Suprapubic skin (tissue), 4 donors: ENCODE measurements at regions not wholly inside any gene's neighbourhood (a gene's known extent, or its start where the extent isn't known, plus 50 kb on each side); places are given as distances from the start of the nearest gene placed in this dataset.

ENCODE experiments used
- DNase-seq, 2 donors: peaks; one replicate each; pipeline ENCODE4 v3.0.0-alpha.2; 2019; ENCODE audit warnings: low spot score in 2 of 2
- H3K27ac ChIP-seq: fragments of 200-600 bp; sonication (generic); one replicate; pipeline ENCODE4 v1.5.1; 2019
- H3K27me3 ChIP-seq: fragments of 200-600 bp; sonication (generic); one replicate; pipeline ENCODE4 v1.5.1; 2019
- H3K36me3 ChIP-seq: fragments of 200-600 bp; sonication (generic); one replicate; pipeline ENCODE4 v1.5.1; 2019
- H3K4me1 ChIP-seq: fragments of 200-600 bp; sonication (generic); one replicate; pipeline ENCODE4 v1.5.1; 2019
- H3K4me3 ChIP-seq: fragments of 200-600 bp; sonication (generic); one replicate; pipeline ENCODE4 v1.5.1; 2019; ENCODE audit warnings: mild to moderate bottlenecking
- H3K9me3 ChIP-seq: fragments of 200-600 bp; sonication (generic); one replicate; pipeline ENCODE4 v1.5.1; 2019
- EP300 ChIP-seq: sonication (generic); formaldehyde crosslinking; IDR thresholded peaks from one replicate; pipeline ENCODE4 v1.6.1; 2017; ENCODE audit warnings: antibody characterized with exemption
- POLR2A ChIP-seq, 2 donors: fragments of 450-650 bp; IDR thresholded peaks; one replicate each; pipeline ENCODE4 v1.6.1; 2017; ENCODE audit warnings: antibody characterized with exemption in 2 of 2, mild to moderate bottlenecking in 2 of 2, moderate library complexity in 2 of 2
- POLR2AphosphoS5 ChIP-seq, 3 donors: sonication (generic); formaldehyde crosslinking; IDR thresholded peaks; one replicate each; pipeline ENCODE4 v1.6.1; 2017; ENCODE audit warnings: antibody characterized with exemption in 3 of 3
- WGBS: methylation state at CpG from one replicate; pipeline ENCODE4 v1.1.5; 2018; 5-methylcytosine and 5-hydroxymethylcytosine counted together
- TF ChIP-seq, protein P1 (sequence below), 2 donors: fragments of 200-600 bp in 1 of 2; fragments of 450-650 bp in 1 of 2; sonication (generic) in 1 of 2; IDR thresholded peaks; one replicate each; pipeline ENCODE4 v1.5.1; 2016 to 2019; ENCODE audit warnings: antibody characterized with exemption in 2 of 2, mild to moderate bottlenecking in 1 of 2, moderate library complexity in 1 of 2

DNA sequence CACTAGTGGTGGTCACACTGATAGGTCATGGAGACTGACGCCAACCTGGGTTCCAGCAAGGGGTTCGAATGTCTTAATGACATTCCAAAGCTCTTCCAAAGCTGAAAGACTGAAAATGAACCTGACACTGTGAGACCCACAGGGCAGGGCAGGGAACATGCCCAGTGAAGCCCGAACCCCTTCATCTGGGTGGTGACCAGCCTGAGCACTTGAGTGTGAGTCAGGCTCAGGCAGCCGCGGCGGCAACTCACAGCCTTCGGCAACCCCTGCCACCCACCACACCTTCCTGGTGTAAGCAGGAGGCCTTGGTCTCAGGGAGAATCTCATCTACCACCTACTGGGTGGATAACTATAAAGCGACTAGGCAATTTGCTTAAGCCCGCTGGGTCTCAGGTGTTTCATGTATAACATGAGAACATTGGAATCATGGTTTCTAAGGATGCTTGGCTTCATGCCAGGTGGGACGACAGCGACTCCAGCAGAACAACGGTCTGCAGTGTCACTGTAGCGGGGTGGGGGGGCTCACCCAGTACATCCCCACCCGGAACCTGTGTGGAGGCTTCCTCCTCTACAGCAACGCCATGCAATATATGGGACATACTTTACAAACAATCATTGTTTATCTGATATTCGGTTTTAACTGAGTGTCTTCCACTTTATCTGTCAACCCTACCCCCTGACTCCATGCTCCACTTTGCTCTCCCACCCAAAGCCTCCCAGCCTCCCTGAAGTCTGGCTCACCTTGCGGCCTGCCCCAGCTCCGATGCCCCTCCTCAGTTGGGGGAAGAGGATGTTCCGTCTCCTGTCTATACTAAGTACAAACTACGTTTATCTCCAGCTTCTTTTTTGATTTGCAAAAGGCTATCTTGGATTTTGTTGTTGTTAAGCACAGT is 125.0 kb upstream of the MEF2A start:
- no peaks in the 10 kb centered on the region for H3K36me3 ChIP-seq
- H3K27me3 ChIP-seq = no peaks in the 10 kb centered on the region
- 74% methylated on average over 20 of the region's 20 CpGs for WGBS
- H3K27ac ChIP-seq = peak overlapping the region; percentile 83
- TF ChIP-seq POLR2A (IDR thresholded peaks at IDR 0.05) = no peak
- TF ChIP-seq POLR2AphosphoS5 (IDR thresholded peaks at IDR 0.05) = no peak
- TF ChIP-seq EP300 = no peak
- TF ChIP-seq, protein P1, sequence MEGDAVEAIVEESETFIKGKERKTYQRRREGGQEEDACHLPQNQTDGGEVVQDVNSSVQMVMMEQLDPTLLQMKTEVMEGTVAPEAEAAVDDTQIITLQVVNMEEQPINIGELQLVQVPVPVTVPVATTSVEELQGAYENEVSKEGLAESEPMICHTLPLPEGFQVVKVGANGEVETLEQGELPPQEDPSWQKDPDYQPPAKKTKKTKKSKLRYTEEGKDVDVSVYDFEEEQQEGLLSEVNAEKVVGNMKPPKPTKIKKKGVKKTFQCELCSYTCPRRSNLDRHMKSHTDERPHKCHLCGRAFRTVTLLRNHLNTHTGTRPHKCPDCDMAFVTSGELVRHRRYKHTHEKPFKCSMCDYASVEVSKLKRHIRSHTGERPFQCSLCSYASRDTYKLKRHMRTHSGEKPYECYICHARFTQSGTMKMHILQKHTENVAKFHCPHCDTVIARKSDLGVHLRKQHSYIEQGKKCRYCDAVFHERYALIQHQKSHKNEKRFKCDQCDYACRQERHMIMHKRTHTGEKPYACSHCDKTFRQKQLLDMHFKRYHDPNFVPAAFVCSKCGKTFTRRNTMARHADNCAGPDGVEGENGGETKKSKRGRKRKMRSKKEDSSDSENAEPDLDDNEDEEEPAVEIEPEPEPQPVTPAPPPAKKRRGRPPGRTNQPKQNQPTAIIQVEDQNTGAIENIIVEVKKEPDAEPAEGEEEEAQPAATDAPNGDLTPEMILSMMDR (IDR thresholded peaks at IDR 0.05) = no peak
- H3K4me3 ChIP-seq = no peak overlapping the region
- peak in 1 of 2 donors; percentile 67 for DNase-seq
- peaks cover 52% of the 10 kb centered on the region for H3K4me1 ChIP-seq
- no peaks in the 10 kb centered on the region for H3K9me3 ChIP-seq

DNA sequence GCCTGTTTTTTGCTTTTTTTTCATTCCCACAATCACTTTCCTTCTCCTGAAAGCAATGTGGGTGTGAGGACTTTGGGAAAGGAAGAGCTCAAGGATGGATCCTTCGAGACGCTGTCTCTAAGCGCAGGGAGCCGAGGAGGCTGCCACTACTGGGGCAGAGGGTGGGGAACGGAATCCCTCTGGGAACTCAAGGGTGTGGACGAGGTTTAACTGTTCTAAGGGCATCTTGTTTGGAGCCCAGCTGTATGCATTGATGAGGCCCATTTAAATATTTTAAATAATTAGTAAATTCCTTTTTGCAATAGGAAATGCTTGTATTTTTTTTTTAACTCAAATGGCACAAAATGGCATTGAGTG is 124.4 kb upstream of the MEF2A start:
- peaks cover 46% of the 10 kb centered on the region for H3K4me1 ChIP-seq
- TF ChIP-seq POLR2A (IDR thresholded peaks at IDR 0.05) (no peak), EP300 (no peak), POLR2AphosphoS5 (IDR thresholded peaks at IDR 0.05) (no peak)
- TF ChIP-seq, protein P1 (IDR thresholded peaks at IDR 0.05) = no peak
- DNase-seq = no peak
- H3K4me3 ChIP-seq = no peak overlapping the region
- no peaks in the 10 kb centered on the region for H3K36me3 ChIP-seq
- H3K27me3 ChIP-seq = no peaks in the 10 kb centered on the region
- 50% methylated on average over 6 of the region's 6 CpGs for WGBS
- peak overlapping the region; percentile 83 for H3K27ac ChIP-seq
- no peaks in the 10 kb centered on the region for H3K9me3 ChIP-seq

- H3K4me3 ChIP-seq = no peak overlapping the region
- WGBS = 48% methylated on average over 3 of the region's 3 CpGs
Observed at GRCh38 chr15:99441871-99442251, 123.9 kb upstream of the MEF2A start.

DNA sequence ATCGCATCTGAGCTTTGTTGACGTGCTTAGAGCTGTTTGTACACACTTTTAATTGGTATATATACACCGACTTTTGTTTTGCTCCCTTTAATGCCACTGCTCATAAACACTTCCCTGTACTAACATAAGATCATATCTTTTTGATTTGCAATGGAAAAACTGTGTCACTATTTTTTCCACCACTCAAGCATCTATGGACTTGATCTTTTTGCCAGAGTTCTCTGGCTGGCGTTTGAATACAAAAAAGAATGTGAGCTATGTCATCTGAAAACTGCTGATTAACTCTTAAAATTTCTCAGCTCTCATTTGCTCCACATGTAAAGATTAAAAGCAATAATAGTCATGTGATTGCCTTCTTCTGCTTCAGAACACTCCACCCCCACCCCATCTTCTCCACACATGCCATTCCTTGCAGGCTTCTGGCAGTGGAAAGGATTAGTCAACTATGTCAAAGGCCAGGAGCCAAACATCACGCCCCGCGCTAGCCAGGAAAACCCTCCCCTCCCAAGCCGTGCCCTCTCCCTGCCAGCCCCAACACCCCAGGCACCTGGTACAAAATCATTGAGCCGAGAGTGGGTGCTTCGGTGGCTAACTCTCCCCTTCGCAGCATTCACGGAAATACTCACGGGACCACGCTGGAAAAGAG is 123.4 kb upstream of the MEF2A start:
- DNase-seq = peak in 1 of 2 donors; percentile 87
- Histone ChIP-seq H3K36me3 (no peaks in the 10 kb centered on the region), H3K4me3 (peak overlapping the region; percentile 5), H3K4me1 (peaks cover 39% of the 10 kb centered on the region), H3K9me3 (no peaks in the 10 kb centered on the region), H3K27me3 (no peaks in the 10 kb centered on the region), H3K27ac (peak overlapping the region; percentile 83)
- TF ChIP-seq POLR2A (IDR thresholded peaks at IDR 0.05) = no peak
- peak in 2 of 3 donors; percentile 14 to 61 for TF ChIP-seq POLR2AphosphoS5 (IDR thresholded peaks at IDR 0.05)
- 12% methylated on average over 10 of the region's 14 CpGs for WGBS

More at GRCh38 chr15:99441871-99442251, 123.9 kb upstream of the MEF2A start:
- peaks cover 41% of the 10 kb centered on the region for H3K4me1 ChIP-seq
- H3K27me3 ChIP-seq = no peaks in the 10 kb centered on the region
- no peak for DNase-seq
- no peaks in the 10 kb centered on the region for H3K9me3 ChIP-seq
- no peaks in the 10 kb centered on the region for H3K36me3 ChIP-seq
- TF ChIP-seq, protein P1 (IDR thresholded peaks at IDR 0.05) = no peak
- TF ChIP-seq POLR2A (IDR thresholded peaks at IDR 0.05) = no peak
- no peak for TF ChIP-seq EP300
- TF ChIP-seq POLR2AphosphoS5 (IDR thresholded peaks at IDR 0.05) = no peak
- peak overlapping the region; percentile 83 for H3K27ac ChIP-seq

DNA sequence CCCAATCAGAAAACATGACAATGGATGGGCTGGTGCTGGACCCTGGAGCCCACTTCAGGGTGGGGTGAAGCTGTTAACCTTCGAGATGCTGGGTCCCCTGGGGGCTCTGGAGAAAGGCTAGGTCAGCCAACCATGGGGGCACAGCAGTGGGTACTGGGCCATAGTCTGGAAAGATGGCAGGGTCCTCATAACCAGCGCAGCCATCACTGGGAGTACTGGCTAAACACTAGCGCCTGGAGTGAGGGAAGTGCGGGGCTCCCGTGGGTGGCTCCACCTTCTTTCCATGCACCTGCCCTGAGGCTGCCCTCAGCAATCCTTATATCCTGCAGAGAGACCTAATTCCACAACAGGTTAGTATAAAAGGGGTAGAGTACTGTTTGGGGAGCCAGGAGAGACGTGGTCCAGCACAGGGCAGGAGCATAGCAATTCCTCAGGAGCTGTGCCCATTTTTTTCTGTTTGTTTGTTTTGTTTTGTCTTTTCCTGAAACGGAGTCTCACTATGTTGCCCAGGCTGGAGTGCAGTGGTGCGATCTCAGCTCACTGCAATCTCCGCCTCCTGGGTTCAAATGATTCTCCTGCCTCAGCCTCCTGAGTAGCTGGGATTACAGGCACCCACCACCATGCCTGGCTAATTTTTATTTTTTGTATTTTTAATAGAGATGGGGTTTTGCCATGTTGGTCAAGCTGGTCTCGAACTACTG is 122.6 kb upstream of the MEF2A start:
- no peaks in the 10 kb centered on the region for H3K9me3 ChIP-seq
- H3K27me3 ChIP-seq = no peaks in the 10 kb centered on the region
- no peaks in the 10 kb centered on the region for H3K36me3 ChIP-seq
- DNase-seq = no peak
- H3K4me3 ChIP-seq = peak overlapping the region; percentile 5
- H3K27ac ChIP-seq = peak overlapping the region; percentile 83
- 76% methylated on average over 8 of the region's 10 CpGs for WGBS
- TF ChIP-seq EP300 = no peak
- TF ChIP-seq POLR2AphosphoS5 (IDR thresholded peaks at IDR 0.05) = no peak
- TF ChIP-seq, protein P1 (IDR thresholded peaks at IDR 0.05) = no peak
- TF ChIP-seq POLR2A (IDR thresholded peaks at IDR 0.05) = no peak
- peaks cover 33% of the 10 kb centered on the region for H3K4me1 ChIP-seq
